GM20000 (cell line): ENCODE measurements at regions not wholly inside any gene's neighbourhood (a gene's known extent, or its start where the extent isn't known, plus 50 kb on each side); places are given as distances from the start of the nearest gene placed in this dataset.

ENCODE experiments used
- DNase-seq: peaks from one replicate; pipeline ENCODE4 v3.0.0; 2012; ENCODE audit warnings: low spot score
- CTCF ChIP-seq: IDR thresholded peaks from 2 replicates; pipeline ENCODE4 v1.5.1; 2012; ENCODE audit warnings: mild to moderate bottlenecking, control low read depth; ENCODE audit errors: extremely low read depth, missing control alignments

- DNase-seq: no peak
- no peak for TF ChIP-seq CTCF
Observed at GRCh38 chr5:161134083-161134482, 282.1 kb upstream of the ATP10B start.

GRCh38 chr5:161115941-161116340, 263.9 kb upstream of the ATP10B start:
- no peak for DNase-seq
- no peak for TF ChIP-seq CTCF

GRCh38 chr5:161112371-161112770, 260.4 kb upstream of the ATP10B start:
- no peak for TF ChIP-seq CTCF
- DNase-seq: no peak

GRCh38 chr5:161105525-161105924, 253.5 kb upstream of the ATP10B start:
- TF ChIP-seq CTCF: no peak
- DNase-seq: no peak

- TF ChIP-seq CTCF: no peak
- DNase-seq: no peak
Observed at GRCh38 chr5:161098516-161098915, 246.5 kb upstream of the ATP10B start.

GRCh38 chr5:161096581-161096980, 244.6 kb upstream of the ATP10B start:
- DNase-seq: no peak
- no peak for TF ChIP-seq CTCF

- TF ChIP-seq CTCF: no peak
- no peak for DNase-seq
Observed at GRCh38 chr5:161095953-161096352, 243.9 kb upstream of the ATP10B start.

- no peak for TF ChIP-seq CTCF
- DNase-seq: no peak
Observed at GRCh38 chr5:161094411-161094810, 242.4 kb upstream of the ATP10B start.
